ENCODE measurements at regions not wholly inside any gene's neighbourhood (a gene's known extent, or its start where the extent isn't known, plus 50 kb on each side); places are given as distances from the start of the nearest gene placed in this dataset.
A peak's percentile ranks its signal among the peaks of the same experiment; 100 is the strongest.

- DNase-seq, result no peak
- H3K27me3 ChIP-seq (replicated peaks), result no peaks in the 10 kb centered on the region
- in situ Hi-C loops (cut with HindIII; ENCODE audit: low pct_ligation_motif_present, low sequenced_read_pairs), result no loop called here
- no peak for TF ChIP-seq CTCF (IDR thresholded peaks at IDR 0.05; ENCODE audit: low read depth, low read length, missing control alignments)
- no peak overlapping the region for H3K27ac ChIP-seq
- H3K36me3 ChIP-seq (replicated peaks), result no peaks in the 10 kb centered on the region
- no peak overlapping the region for H3K4me3 ChIP-seq (ENCODE audit: low read depth, low read length)
Observed at GRCh38 chr3:153426803-153427202, 264.8 kb downstream of the RAP2B start.

GRCh38 chr3:153429821-153430220, 267.8 kb downstream of the RAP2B start:
- TF ChIP-seq CTCF (IDR thresholded peaks at IDR 0.05; ENCODE audit: low read depth, low read length, missing control alignments), result no peak
- in situ Hi-C loops (cut with HindIII; ENCODE audit: low pct_ligation_motif_present, low sequenced_read_pairs), result no loop called here

GRCh38 chr3:153431076-153431475, 269.1 kb downstream of the RAP2B start:
- DNase-seq, result no peak
- Histone ChIP-seq H3K4me3 (ENCODE audit: low read depth, low read length) (no peak overlapping the region), H3K27ac (no peak overlapping the region), H3K27me3 (replicated peaks) (no peaks in the 10 kb centered on the region), H3K36me3 (replicated peaks) (no peaks in the 10 kb centered on the region)
- TF ChIP-seq CTCF (IDR thresholded peaks at IDR 0.05; ENCODE audit: low read depth, low read length, missing control alignments), result no peak
- in situ Hi-C loops (cut with HindIII; ENCODE audit: low pct_ligation_motif_present, low sequenced_read_pairs), result no loop called here

More at GRCh38 chr3:153429821-153430220, 267.8 kb downstream of the RAP2B start:
- no peak overlapping the region for H3K27ac ChIP-seq
- H3K36me3 ChIP-seq (replicated peaks), result no peaks in the 10 kb centered on the region
- no peak overlapping the region for H3K4me3 ChIP-seq (ENCODE audit: low read depth, low read length)
- no peaks in the 10 kb centered on the region for H3K27me3 ChIP-seq (replicated peaks)
- DNase-seq, result no peak

GRCh38 chr3:153437666-153438065, 275.6 kb downstream of the RAP2B start:
- H3K27me3 ChIP-seq (replicated peaks), result no peaks in the 10 kb centered on the region
- no peak overlapping the region for H3K27ac ChIP-seq
- no peak for TF ChIP-seq CTCF (IDR thresholded peaks at IDR 0.05; ENCODE audit: low read depth, low read length, missing control alignments)
- in situ Hi-C loops (cut with HindIII; ENCODE audit: low pct_ligation_motif_present, low sequenced_read_pairs), result no loop called here
- H3K4me3 ChIP-seq (ENCODE audit: low read depth, low read length), result no peak overlapping the region
- no peak for DNase-seq
- no peaks in the 10 kb centered on the region for H3K36me3 ChIP-seq (replicated peaks)

GRCh38 chr3:153438271-153438670, 276.2 kb downstream of the RAP2B start:
- Histone ChIP-seq H3K4me3 (ENCODE audit: low read depth, low read length) (no peak overlapping the region), H3K36me3 (replicated peaks) (no peaks in the 10 kb centered on the region), H3K27ac (no peak overlapping the region), H3K27me3 (replicated peaks) (no peaks in the 10 kb centered on the region)
- no peak for TF ChIP-seq CTCF (IDR thresholded peaks at IDR 0.05; ENCODE audit: low read depth, low read length, missing control alignments)
- no peak for DNase-seq
- in situ Hi-C loops (cut with HindIII; ENCODE audit: low pct_ligation_motif_present, low sequenced_read_pairs), result no loop called here

GRCh38 chr3:153439780-153440179, 277.8 kb downstream of the RAP2B start:
- in situ Hi-C loops (cut with HindIII; ENCODE audit: low pct_ligation_motif_present, low sequenced_read_pairs), result no loop called here
- TF ChIP-seq CTCF (IDR thresholded peaks at IDR 0.05; ENCODE audit: low read depth, low read length, missing control alignments), result peak; percentile 12
- Histone ChIP-seq H3K27ac (no peak overlapping the region), H3K4me3 (ENCODE audit: low read depth, low read length) (no peak overlapping the region), H3K36me3 (replicated peaks) (no peaks in the 10 kb centered on the region), H3K27me3 (replicated peaks) (no peaks in the 10 kb centered on the region)
- DNase-seq, result no peak
